Adipocyte (in vitro differentiated cells): ENCODE measurements at regions not wholly inside any gene's neighbourhood (a gene's known extent, or its start where the extent isn't known, plus 50 kb on each side); places are given as distances from the start of the nearest gene placed in this dataset.

Experiments used
- DNase-seq: peaks from one replicate; pipeline ENCODE4 v3.0.0-alpha.2; 2015; ENCODE audit warnings: low read depth
- H3K27me3 ChIP-seq: replicated peaks from 2 replicates; pipeline ENCODE4 v1.7.0; 2013; ENCODE audit warnings: mild to moderate bottlenecking, low read length, moderate library complexity; ENCODE audit not compliant: control insufficient read depth, insufficient read depth
- H3K36me3 ChIP-seq: 2 replicates; pipeline ENCODE4 v1.7.0; 2013; ENCODE audit warnings: low read length, mild to moderate bottlenecking, moderate library complexity; ENCODE audit not compliant: control insufficient read depth, insufficient read depth, severe bottlenecking
- H3K4me1 ChIP-seq: 2 replicates; pipeline ENCODE4 v1.7.0; 2013; ENCODE audit warnings: mild to moderate bottlenecking, low read length, moderate library complexity; ENCODE audit not compliant: control insufficient read depth, insufficient read depth
- H3K4me3 ChIP-seq: 2 replicates; pipeline ENCODE4 v1.7.0; 2013; ENCODE audit warnings: mild to moderate bottlenecking, low read length, moderate library complexity
- H3K9ac ChIP-seq: 2 replicates; pipeline ENCODE4 v1.7.0; 2013; ENCODE audit warnings: mild to moderate bottlenecking, low read length, moderate library complexity
- H3K9me3 ChIP-seq: 2 replicates; pipeline ENCODE4 v1.7.0; 2013; ENCODE audit warnings: mild to moderate bottlenecking, low read length, moderate library complexity; ENCODE audit not compliant: control insufficient read depth

DNA sequence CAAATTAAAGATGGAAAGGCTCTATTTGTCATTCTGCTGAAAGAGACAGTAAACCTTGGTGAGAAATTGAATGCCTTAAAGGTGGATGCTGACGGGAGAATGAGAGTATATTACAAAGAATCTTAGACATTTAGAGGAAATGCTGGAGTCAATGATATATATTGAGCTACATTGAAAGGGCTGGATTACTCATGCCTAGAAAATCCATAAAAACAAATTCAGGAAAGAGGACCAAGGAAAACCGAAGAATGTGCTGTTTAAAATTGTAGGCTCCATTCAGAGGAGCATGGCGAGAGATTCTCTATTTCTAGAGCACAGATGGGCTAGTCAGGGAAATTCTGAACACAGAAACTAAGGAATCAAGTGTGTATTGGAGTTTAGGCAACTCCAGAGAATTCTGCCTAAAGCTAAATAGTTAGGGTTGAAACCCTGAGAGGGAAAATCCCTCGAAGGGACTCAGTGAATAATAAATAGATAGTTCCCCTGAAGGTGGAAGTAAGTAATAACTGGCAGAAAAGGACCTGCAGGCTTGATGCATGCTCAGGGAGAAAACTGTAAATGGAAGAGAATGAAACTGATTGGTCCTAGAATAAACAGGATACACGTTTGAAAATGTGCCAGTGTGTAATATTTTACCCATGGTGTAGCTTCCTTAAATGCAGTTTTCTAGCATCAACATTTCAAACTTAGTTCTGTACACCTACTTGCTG lies 1532.4 kb upstream of the TENM3 start:
- no peaks in the 10 kb centered on the region for H3K27me3 ChIP-seq
- DNase-seq: peak; percentile 24
- no peaks in the 10 kb centered on the region for H3K4me1 ChIP-seq
- no peak overlapping the region for H3K9ac ChIP-seq
- H3K9me3 ChIP-seq: peaks cover 20% of the 10 kb centered on the region
- H3K36me3 ChIP-seq: no peaks in the 10 kb centered on the region
- H3K4me3 ChIP-seq: no peak overlapping the region

DNA sequence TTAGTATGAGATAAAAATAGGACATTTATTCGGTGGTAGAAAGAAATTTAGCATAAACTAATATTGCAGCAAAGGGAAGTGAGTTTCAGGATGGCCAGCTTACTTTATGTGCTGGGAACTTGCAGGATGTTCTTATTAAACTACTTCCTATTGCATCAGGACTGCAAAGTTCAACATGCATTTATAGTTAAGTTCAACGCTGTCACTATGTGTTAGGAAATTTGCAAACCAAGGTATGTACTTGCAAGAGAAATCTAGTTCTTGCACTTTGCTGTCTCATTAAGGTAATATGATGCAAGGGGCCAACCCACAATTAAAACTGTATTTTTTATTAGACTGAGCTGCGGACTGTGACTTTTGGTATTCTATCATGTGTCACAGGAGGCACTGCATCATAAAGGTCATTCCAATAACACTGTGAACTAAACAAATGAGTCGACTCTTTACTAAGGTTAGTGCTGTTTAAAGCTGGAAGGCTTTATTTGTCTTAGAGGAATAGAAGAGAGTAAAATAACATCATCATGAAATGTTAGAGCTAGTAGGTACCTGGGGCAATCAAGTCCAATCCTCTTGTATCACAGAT lies 1525.7 kb upstream of the TENM3 start:
- no peak overlapping the region for H3K9ac ChIP-seq
- H3K27me3 ChIP-seq: no peaks in the 10 kb centered on the region
- no peaks in the 10 kb centered on the region for H3K9me3 ChIP-seq
- no peaks in the 10 kb centered on the region for H3K36me3 ChIP-seq
- DNase-seq: peak; percentile 72
- no peak overlapping the region for H3K4me3 ChIP-seq
- no peaks in the 10 kb centered on the region for H3K4me1 ChIP-seq

GRCh38 chr4:180721356-180721755 lies 1521.8 kb upstream of the TENM3 start:
- H3K4me1 ChIP-seq: no peaks in the 10 kb centered on the region
- H3K4me3 ChIP-seq: no peak overlapping the region
- DNase-seq: no peak
- no peak overlapping the region for H3K9ac ChIP-seq
- no peaks in the 10 kb centered on the region for H3K27me3 ChIP-seq
- no peaks in the 10 kb centered on the region for H3K9me3 ChIP-seq
- H3K36me3 ChIP-seq: no peaks in the 10 kb centered on the region

DNA sequence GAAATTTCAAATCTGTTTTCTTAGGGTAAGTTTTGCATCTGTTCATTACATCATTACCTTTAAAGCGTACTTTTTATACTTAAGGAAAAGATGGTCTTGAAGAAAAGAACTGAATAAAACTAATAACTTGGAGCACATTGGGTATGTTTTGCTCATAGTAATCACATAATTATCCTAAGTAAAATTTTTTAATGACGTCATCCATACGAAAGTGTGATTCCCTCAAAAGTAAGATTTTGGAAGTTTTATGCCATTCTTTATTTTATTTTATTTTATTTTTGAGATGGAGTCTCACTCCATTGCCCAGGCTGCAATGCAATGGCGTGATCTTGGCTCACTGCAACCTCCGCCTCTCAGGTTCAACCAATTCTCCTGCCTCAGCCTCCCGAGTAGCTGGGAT lies 1516.6 kb upstream of the TENM3 start:
- no peak overlapping the region for H3K9ac ChIP-seq
- H3K36me3 ChIP-seq: no peaks in the 10 kb centered on the region
- H3K27me3 ChIP-seq: no peaks in the 10 kb centered on the region
- H3K4me3 ChIP-seq: no peak overlapping the region
- no peaks in the 10 kb centered on the region for H3K9me3 ChIP-seq
- DNase-seq: no peak
- H3K4me1 ChIP-seq: no peaks in the 10 kb centered on the region

GRCh38 chr4:180727478-180727877 lies 1515.7 kb upstream of the TENM3 start:
- no peaks in the 10 kb centered on the region for H3K4me1 ChIP-seq
- no peak for DNase-seq
- no peaks in the 10 kb centered on the region for H3K36me3 ChIP-seq
- no peak overlapping the region for H3K9ac ChIP-seq
- H3K4me3 ChIP-seq: no peak overlapping the region
- H3K9me3 ChIP-seq: no peaks in the 10 kb centered on the region
- H3K27me3 ChIP-seq: no peaks in the 10 kb centered on the region

GRCh38 chr4:180734753-180735432 lies 1508.3 kb upstream of the TENM3 start:
- no peak for DNase-seq
- no peak overlapping the region for H3K9ac ChIP-seq
- H3K4me3 ChIP-seq: no peak overlapping the region
- no peaks in the 10 kb centered on the region for H3K9me3 ChIP-seq
- H3K4me1 ChIP-seq: no peaks in the 10 kb centered on the region
- no peaks in the 10 kb centered on the region for H3K36me3 ChIP-seq
- no peaks in the 10 kb centered on the region for H3K27me3 ChIP-seq

GRCh38 chr4:180741703-180742102 lies 1501.5 kb upstream of the TENM3 start:
- Histone ChIP-seq H3K4me3 (no peak overlapping the region), H3K9me3 (no peaks in the 10 kb centered on the region), H3K4me1 (no peaks in the 10 kb centered on the region), H3K36me3 (no peaks in the 10 kb centered on the region), H3K9ac (no peak overlapping the region), H3K27me3 (no peaks in the 10 kb centered on the region)
- no peak for DNase-seq

GRCh38 chr4:180745019-180745418 lies 1498.2 kb upstream of the TENM3 start:
- H3K36me3 ChIP-seq: no peaks in the 10 kb centered on the region
- H3K27me3 ChIP-seq: no peaks in the 10 kb centered on the region
- no peaks in the 10 kb centered on the region for H3K4me1 ChIP-seq
- H3K4me3 ChIP-seq: no peak overlapping the region
- H3K9ac ChIP-seq: no peak overlapping the region
- H3K9me3 ChIP-seq: peaks cover 2% of the 10 kb centered on the region
- no peak for DNase-seq

GRCh38 chr4:180751009-180751408 lies 1492.2 kb upstream of the TENM3 start:
- Histone ChIP-seq H3K4me1 (no peaks in the 10 kb centered on the region), H3K9ac (no peak overlapping the region), H3K27me3 (no peaks in the 10 kb centered on the region), H3K36me3 (no peaks in the 10 kb centered on the region), H3K9me3 (peaks cover 2% of the 10 kb centered on the region), H3K4me3 (no peak overlapping the region)
- peak; percentile 59 for DNase-seq

DNA sequence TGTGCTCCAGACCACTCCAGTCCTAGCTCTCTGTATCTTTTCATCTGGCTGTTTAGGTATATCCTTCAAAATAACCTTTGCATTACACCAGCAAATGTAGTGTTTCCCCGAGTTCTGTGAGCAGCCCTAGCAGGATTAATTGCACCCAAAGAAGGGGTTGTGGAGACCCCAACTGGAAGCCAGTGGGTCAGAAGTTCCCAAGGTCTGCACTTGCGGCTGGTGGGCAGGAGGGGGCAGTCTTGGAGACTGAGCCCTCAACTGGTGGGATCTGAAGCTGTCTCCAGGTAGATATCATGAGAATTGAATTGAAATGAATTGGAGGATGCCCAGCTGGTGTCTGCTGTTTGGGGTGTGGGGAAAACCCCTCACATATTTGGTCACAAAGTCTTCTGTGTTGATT lies 1485.3 kb upstream of the TENM3 start:
- Histone ChIP-seq H3K36me3 (no peaks in the 10 kb centered on the region), H3K4me3 (no peak overlapping the region), H3K4me1 (no peaks in the 10 kb centered on the region), H3K27me3 (no peaks in the 10 kb centered on the region), H3K9me3 (no peaks in the 10 kb centered on the region), H3K9ac (no peak overlapping the region)
- no peak for DNase-seq

DNA sequence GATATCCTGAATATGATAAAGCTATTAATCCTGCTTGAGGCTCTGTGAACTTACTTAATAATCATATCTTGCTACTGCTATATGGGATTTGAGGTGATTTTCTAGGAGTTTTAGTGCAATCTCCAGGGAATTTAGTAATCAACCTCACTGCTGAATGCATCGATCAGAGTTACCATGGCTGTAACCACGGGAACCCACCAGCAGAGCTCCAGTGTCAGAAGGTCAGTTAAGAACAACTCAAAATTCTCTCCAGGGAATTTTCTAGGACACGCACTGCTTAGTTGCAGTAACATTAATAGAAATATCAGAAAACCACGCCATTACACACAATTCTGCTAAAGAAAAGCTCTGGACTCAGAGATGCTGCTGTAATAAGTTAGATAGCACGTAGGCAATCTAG lies 1477.2 kb upstream of the TENM3 start:
- Histone ChIP-seq H3K9me3 (no peaks in the 10 kb centered on the region), H3K36me3 (no peaks in the 10 kb centered on the region), H3K4me1 (no peaks in the 10 kb centered on the region), H3K27me3 (no peaks in the 10 kb centered on the region), H3K4me3 (no peak overlapping the region), H3K9ac (no peak overlapping the region)
- DNase-seq: no peak
